Osteoblast (primary cell): ENCODE measurements at regions not wholly inside any gene's neighbourhood (a gene's known extent, or its start where the extent isn't known, plus 50 kb on each side); places are given as distances from the start of the nearest gene placed in this dataset.
A peak's percentile ranks its signal among the peaks of the same experiment; 100 is the strongest.
"Not testable (repeated sequence)": the region's sequence is repeated elsewhere in the genome, so short reads cannot be mapped to it uniquely, and the experiment has no call there.

Source experiments
- DNase-seq: peaks from one replicate; pipeline ENCODE4 v3.0.0; 2011; ENCODE audit warnings: low spot score, mixed read lengths; ENCODE audit not compliant: insufficient read length; ENCODE audit errors: missing footprints
- H2AFZ ChIP-seq: 2 replicates; pipeline ENCODE4 v1.6.0; 2011; ENCODE audit warnings: mild to moderate bottlenecking, low read length
- H3K27ac ChIP-seq: 2 replicates; pipeline ENCODE4 v1.5.1; 2011; ENCODE audit warnings: mild to moderate bottlenecking, low read depth, low read length, moderate library complexity
- H3K27me3 ChIP-seq: 2 replicates; pipeline ENCODE4 v1.6.0; 2012; ENCODE audit warnings: mild to moderate bottlenecking, control low read depth, inconsistent platforms, low read length, moderate library complexity; ENCODE audit not compliant: insufficient read depth
- H3K36me3 ChIP-seq: 2 replicates; pipeline ENCODE4 v1.5.1; 2011; ENCODE audit warnings: mild to moderate bottlenecking, low read length, control low read depth, moderate library complexity; ENCODE audit not compliant: insufficient read depth
- H3K4me1 ChIP-seq: 2 replicates; pipeline ENCODE4 v1.5.1; 2011; ENCODE audit warnings: mild to moderate bottlenecking, low read length, control low read depth, moderate library complexity; ENCODE audit not compliant: insufficient read depth
- H3K4me2 ChIP-seq: 2 replicates; pipeline ENCODE4 v1.6.0; 2011; ENCODE audit warnings: mild to moderate bottlenecking, low read length; ENCODE audit not compliant: insufficient read depth
- H3K4me3 ChIP-seq: fragments of 200-600 bp; sonication (generic); 3 replicates; pipeline ENCODE4 v1.5.1; 2012; ENCODE audit warnings: mild to moderate bottlenecking, low read length, inconsistent platforms; ENCODE audit not compliant: insufficient read depth
- H3K79me2 ChIP-seq: 2 replicates; pipeline ENCODE4 v1.6.0; 2012; ENCODE audit warnings: mild to moderate bottlenecking, low read length, control low read depth, inconsistent platforms; ENCODE audit not compliant: insufficient read depth
- H3K9me3 ChIP-seq: 2 replicates; pipeline ENCODE4 v1.5.1; 2011; ENCODE audit warnings: low read depth, low read length, control low read depth
- H4K20me1 ChIP-seq: 2 replicates; pipeline ENCODE4 v1.6.0; 2012; ENCODE audit warnings: mild to moderate bottlenecking, low read length, control low read depth; ENCODE audit not compliant: insufficient read depth
- TF ChIP-seq, protein P1 (sequence below): IDR thresholded peaks from 2 replicates; pipeline ENCODE4 v1.5.1; 2011; ENCODE audit warnings: mild to moderate bottlenecking, low read depth, low read length, moderate library complexity; ENCODE audit errors: extremely low read depth

DNA sequence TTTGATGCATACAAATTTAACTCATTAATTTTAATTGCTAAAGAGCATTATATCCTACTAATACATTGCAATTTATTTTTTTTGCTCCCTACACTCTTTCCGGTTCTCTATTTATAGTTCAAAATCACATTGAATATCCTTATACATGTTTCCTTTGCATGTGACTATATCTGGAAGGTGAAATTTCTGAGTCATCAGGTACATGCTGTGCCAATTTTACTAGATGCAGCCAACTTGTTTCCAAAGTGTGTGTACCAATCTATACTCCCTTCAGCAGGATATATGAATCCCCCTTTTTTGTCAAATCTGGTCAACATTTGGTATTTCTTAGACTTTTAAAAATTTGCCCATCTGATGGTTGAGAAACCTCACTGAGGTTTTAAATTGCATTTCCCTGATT is 602.9 kb upstream of the CAMK1G start:
- H3K4me2 ChIP-seq: no peak overlapping the region
- no peak overlapping the region for H3K27ac ChIP-seq
- no peaks in the 10 kb centered on the region for H4K20me1 ChIP-seq
- H3K36me3 ChIP-seq: no peaks in the 10 kb centered on the region
- H2AFZ ChIP-seq: no peak overlapping the region
- no peaks in the 10 kb centered on the region for H3K27me3 ChIP-seq
- no peaks in the 10 kb centered on the region for H3K4me1 ChIP-seq
- H3K79me2 ChIP-seq: no peaks in the 10 kb centered on the region
- TF ChIP-seq, protein P1, sequence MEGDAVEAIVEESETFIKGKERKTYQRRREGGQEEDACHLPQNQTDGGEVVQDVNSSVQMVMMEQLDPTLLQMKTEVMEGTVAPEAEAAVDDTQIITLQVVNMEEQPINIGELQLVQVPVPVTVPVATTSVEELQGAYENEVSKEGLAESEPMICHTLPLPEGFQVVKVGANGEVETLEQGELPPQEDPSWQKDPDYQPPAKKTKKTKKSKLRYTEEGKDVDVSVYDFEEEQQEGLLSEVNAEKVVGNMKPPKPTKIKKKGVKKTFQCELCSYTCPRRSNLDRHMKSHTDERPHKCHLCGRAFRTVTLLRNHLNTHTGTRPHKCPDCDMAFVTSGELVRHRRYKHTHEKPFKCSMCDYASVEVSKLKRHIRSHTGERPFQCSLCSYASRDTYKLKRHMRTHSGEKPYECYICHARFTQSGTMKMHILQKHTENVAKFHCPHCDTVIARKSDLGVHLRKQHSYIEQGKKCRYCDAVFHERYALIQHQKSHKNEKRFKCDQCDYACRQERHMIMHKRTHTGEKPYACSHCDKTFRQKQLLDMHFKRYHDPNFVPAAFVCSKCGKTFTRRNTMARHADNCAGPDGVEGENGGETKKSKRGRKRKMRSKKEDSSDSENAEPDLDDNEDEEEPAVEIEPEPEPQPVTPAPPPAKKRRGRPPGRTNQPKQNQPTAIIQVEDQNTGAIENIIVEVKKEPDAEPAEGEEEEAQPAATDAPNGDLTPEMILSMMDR: no peak
- DNase-seq: no peak
- H3K9me3 ChIP-seq: no peaks in the 10 kb centered on the region
- no peak overlapping the region for H3K4me3 ChIP-seq

DNA sequence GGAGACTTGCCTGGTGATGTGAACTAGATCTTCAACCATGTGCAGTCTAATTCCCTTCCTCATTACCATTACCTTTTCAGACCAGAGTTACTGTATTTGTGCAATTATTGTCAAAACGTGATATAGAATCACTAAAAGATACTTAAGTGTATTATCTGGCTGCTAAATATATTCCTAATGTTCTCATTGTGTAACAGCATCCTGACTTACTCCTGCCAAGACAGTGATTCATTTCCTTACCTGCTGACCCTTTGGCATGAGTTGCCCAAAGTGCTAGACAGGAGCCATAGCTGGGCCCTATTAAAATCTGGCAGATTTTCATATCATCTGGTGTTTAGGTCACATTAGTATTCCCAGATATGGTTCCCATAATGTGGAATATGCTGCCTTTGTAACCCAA is 598.3 kb upstream of the CAMK1G start:
- no peaks in the 10 kb centered on the region for H4K20me1 ChIP-seq
- no peak for DNase-seq
- no peaks in the 10 kb centered on the region for H3K36me3 ChIP-seq
- no peak overlapping the region for H2AFZ ChIP-seq
- H3K79me2 ChIP-seq: no peaks in the 10 kb centered on the region
- TF ChIP-seq, protein P1: no peak
- no peak overlapping the region for H3K4me2 ChIP-seq
- H3K4me3 ChIP-seq: no peak overlapping the region
- H3K9me3 ChIP-seq: no peaks in the 10 kb centered on the region
- no peaks in the 10 kb centered on the region for H3K4me1 ChIP-seq
- no peak overlapping the region for H3K27ac ChIP-seq
- no peaks in the 10 kb centered on the region for H3K27me3 ChIP-seq

DNA sequence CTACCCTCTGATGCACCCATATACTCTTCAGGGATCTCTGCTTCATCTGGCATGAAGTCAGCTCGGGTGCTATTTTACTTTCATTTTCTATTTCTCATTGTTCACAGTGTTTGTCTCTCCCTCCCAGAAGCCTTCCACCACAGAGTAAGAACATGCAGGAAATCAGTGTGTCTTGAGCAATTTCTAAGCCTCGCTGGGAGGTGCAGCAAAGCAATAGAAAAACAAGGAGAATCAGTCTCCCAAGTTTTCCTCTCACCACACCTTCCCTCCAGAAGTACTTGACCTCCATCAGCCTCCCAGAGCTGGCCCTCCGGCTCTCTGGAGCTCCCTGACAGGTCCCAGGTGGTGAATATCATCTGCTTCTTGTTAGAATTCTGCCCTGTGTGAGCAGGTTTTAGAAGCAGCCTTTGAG is 594.7 kb upstream of the CAMK1G start:
- H3K4me3 ChIP-seq: peak overlapping the region; percentile 65
- H3K9me3 ChIP-seq: no peaks in the 10 kb centered on the region
- TF ChIP-seq, protein P1: no peak
- no peaks in the 10 kb centered on the region for H3K36me3 ChIP-seq
- peak; percentile 63 for DNase-seq
- no peaks in the 10 kb centered on the region for H3K79me2 ChIP-seq
- H3K27ac ChIP-seq: no peak overlapping the region
- H3K4me1 ChIP-seq: no peaks in the 10 kb centered on the region
- H2AFZ ChIP-seq: peak overlapping the region; percentile 91
- H4K20me1 ChIP-seq: no peaks in the 10 kb centered on the region
- H3K4me2 ChIP-seq: peak overlapping the region; percentile 73
- H3K27me3 ChIP-seq: no peaks in the 10 kb centered on the region

DNA sequence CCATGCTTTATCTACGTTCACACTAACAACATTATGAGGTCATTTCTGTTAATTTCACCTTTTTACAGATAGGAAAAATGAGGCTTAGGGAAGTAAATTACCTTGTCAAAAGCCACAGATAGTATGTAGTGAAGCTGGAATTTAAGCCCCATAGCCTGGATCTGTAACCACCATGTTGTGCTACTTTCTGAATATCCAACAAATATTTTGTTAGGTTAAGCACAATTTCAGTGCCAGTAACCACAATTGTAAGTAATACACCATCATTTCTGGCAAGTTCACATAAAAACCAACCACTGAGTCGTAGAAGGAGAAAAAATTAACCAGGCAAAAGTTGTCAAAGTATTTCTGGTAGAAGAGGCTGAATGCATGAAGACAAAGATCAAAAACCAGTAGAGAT is 593.1 kb upstream of the CAMK1G start:
- no peaks in the 10 kb centered on the region for H3K36me3 ChIP-seq
- H3K4me3 ChIP-seq: no peak overlapping the region
- no peaks in the 10 kb centered on the region for H4K20me1 ChIP-seq
- no peak overlapping the region for H3K4me2 ChIP-seq
- TF ChIP-seq, protein P1: no peak
- no peak overlapping the region for H3K27ac ChIP-seq
- H3K9me3 ChIP-seq: no peaks in the 10 kb centered on the region
- H3K79me2 ChIP-seq: no peaks in the 10 kb centered on the region
- DNase-seq: no peak
- no peaks in the 10 kb centered on the region for H3K27me3 ChIP-seq
- no peak overlapping the region for H2AFZ ChIP-seq
- H3K4me1 ChIP-seq: no peaks in the 10 kb centered on the region

DNA sequence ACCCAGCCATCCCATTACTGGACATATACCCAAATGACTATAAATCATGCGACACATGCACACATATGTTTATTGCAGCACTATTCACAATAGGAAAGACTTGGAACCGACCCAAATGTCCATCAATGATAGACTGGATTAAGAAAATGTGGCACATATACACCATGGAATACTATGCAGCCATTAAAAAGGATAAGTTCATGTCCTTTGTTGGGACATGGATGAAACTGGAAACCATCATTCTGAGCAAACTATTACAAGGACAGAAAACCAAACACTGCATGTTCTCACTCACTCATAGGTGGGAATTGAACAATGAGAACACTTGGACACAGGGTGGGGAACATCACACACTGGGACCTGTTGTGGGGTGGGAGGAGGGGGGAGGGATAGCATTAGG is 586.5 kb upstream of the CAMK1G start:
- H3K79me2 ChIP-seq, H3K27ac ChIP-seq, H3K4me2 ChIP-seq, H2AFZ ChIP-seq, H3K36me3 ChIP-seq, DNase-seq, H3K9me3 ChIP-seq, H4K20me1 ChIP-seq, H3K4me3 ChIP-seq, H3K4me1 ChIP-seq, H3K27me3 ChIP-seq: not testable (repeated sequence)
